ENCODE measurements at regions not wholly inside any gene's neighbourhood (a gene's known extent, or its start where the extent isn't known, plus 50 kb on each side); places are given as distances from the start of the nearest gene placed in this dataset.

DNA sequence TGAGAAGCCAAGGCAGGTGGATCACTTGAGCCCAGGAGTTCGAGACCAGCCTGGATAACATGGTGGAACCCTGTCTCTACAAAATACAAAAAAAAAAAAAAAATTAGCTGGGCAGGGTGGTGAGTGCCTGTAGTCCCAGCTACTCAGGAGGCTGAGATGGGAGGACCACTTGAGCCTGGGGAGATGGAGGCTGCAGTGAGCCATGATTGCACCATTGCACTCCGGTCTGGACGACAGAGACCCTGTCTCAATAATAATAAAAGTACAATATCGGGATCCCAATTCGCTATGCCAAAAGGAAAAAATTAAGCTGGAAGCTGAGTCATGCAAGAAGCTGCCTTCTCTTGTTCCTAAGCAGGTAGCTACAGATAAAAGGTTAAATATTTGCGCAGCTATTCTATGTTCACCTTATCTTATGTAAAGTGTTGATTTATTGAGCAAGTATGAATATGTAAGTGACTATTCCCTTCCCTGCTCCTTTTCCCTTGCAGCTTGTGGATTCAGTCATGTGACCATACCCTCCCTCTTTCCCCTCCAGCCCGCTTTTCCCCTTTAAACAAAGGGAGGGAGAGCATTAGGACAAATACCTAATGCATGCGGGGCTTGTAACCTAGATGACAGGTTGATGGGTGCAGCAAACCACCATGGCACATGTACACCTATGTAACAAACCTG, 112.0 kb downstream of the LITAF start:
- no peak for TF ChIP-seq EGR1 (IDR thresholded peaks at IDR 0.05; ENCODE audit: low read depth in 2 of 2)
- no peak for TF ChIP-seq YY1 (IDR thresholded peaks at IDR 0.05)
- TF ChIP-seq, protein P1, sequence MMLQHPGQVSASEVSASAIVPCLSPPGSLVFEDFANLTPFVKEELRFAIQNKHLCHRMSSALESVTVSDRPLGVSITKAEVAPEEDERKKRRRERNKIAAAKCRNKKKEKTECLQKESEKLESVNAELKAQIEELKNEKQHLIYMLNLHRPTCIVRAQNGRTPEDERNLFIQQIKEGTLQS (IDR thresholded peaks at IDR 0.05), result no peak
- no peak for TF ChIP-seq JUND (IDR thresholded peaks at IDR 0.05)
- no peak for TF ChIP-seq SP1 (IDR thresholded peaks at IDR 0.05)
- TF ChIP-seq, protein P2, sequence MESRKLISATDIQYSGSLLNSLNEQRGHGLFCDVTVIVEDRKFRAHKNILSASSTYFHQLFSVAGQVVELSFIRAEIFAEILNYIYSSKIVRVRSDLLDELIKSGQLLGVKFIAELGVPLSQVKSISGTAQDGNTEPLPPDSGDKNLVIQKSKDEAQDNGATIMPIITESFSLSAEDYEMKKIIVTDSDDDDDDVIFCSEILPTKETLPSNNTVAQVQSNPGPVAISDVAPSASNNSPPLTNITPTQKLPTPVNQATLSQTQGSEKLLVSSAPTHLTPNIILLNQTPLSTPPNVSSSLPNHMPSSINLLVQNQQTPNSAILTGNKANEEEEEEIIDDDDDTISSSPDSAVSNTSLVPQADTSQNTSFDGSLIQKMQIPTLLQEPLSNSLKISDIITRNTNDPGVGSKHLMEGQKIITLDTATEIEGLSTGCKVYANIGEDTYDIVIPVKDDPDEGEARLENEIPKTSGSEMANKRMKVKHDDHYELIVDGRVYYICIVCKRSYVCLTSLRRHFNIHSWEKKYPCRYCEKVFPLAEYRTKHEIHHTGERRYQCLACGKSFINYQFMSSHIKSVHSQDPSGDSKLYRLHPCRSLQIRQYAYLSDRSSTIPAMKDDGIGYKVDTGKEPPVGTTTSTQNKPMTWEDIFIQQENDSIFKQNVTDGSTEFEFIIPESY (IDR thresholded peaks at IDR 0.05), result no peak
- TF ChIP-seq FOXA2 (IDR thresholded peaks at IDR 0.05), result no peak
- TF ChIP-seq NR2F2 (IDR thresholded peaks at IDR 0.05), result no peak
- TF ChIP-seq TAF1 (conservative IDR thresholded peaks at IDR 0.05), result no peak
- Histone ChIP-seq H3K9me3 (ENCODE audit: control insufficient read depth in 4 of 4, low read length in 3 of 4) (no peaks in the 10 kb centered on the region), H3K4me1 (ENCODE audit: control insufficient read depth in 4 of 4, insufficient read depth in 4 of 4, low read length in 3 of 4) (no peaks in the 10 kb centered on the region), H3K9ac (ENCODE audit: low read depth in 1 of 2, low read length in 2 of 2) (no peak overlapping the region), H3K4me3 (ENCODE audit: low read depth in 1 of 3, low read length in 3 of 3) (no peak overlapping the region), H3K36me3 (ENCODE audit: control insufficient read depth in 4 of 4, insufficient read depth in 3 of 4, low read depth in 1 of 4, low read length in 3 of 4) (no peaks in the 10 kb centered on the region), H3K27me3 (ENCODE audit: control insufficient read depth in 4 of 4, insufficient read depth in 4 of 4, low read length in 3 of 4) (no peaks in the 10 kb centered on the region), H3K27ac (ENCODE audit: low read depth in 1 of 2, low read length in 2 of 2) (no peak overlapping the region)
- DNase-seq (ENCODE audit: low spot score), result no peak
- 86% methylated on average over 8 of the region's 8 CpGs for WGBS

DNA sequence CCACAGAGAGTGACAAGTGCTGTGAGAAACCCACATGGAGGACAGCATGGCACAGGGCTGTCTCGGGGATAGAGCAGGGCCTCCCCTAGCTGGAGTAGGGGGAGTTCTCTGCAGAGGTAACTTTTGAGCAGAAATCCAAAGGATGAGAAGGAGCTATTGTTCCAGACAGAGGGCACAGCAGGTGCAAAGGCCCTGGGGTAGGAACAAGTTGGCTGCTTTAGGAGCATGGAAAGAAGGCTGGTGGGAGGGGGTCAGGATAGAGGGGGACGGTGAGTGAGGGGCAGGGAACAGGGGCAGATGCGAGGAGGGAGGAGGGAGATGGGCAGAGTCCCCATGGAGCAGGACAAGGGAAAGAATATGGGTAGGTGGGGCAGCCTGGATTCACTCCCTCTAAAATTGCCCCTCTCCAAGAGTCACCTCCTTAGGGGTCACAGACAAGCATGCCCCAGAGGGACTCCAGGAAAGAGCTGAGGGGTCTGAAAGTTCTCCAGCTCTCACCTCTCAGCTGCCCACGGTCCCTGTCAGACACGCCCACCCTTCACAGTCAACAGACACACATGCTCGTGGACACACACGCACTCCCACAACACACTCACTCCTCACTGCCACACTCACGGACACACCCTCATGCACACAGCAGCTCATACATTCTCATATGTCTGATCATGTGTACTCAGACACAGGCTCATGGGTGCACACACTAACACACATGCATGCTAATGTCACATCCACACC, 110.7 kb downstream of the LITAF start:
- Histone ChIP-seq H3K4me1 (ENCODE audit: control insufficient read depth in 4 of 4, insufficient read depth in 4 of 4, low read length in 3 of 4) (no peaks in the 10 kb centered on the region), H3K9ac (ENCODE audit: low read depth in 1 of 2, low read length in 2 of 2) (no peak overlapping the region), H3K4me3 (ENCODE audit: low read depth in 1 of 3, low read length in 3 of 3) (no peak overlapping the region), H3K27me3 (ENCODE audit: control insufficient read depth in 4 of 4, insufficient read depth in 4 of 4, low read length in 3 of 4) (no peaks in the 10 kb centered on the region), H3K9me3 (ENCODE audit: control insufficient read depth in 4 of 4, low read length in 3 of 4) (no peaks in the 10 kb centered on the region), H3K36me3 (ENCODE audit: control insufficient read depth in 4 of 4, insufficient read depth in 3 of 4, low read depth in 1 of 4, low read length in 3 of 4) (no peaks in the 10 kb centered on the region), H3K27ac (ENCODE audit: low read depth in 1 of 2, low read length in 2 of 2) (no peak overlapping the region)
- WGBS, result 80% methylated on average over 8 of the region's 8 CpGs
- DNase-seq (ENCODE audit: low spot score), result no peak
- TF ChIP-seq, protein P3, sequence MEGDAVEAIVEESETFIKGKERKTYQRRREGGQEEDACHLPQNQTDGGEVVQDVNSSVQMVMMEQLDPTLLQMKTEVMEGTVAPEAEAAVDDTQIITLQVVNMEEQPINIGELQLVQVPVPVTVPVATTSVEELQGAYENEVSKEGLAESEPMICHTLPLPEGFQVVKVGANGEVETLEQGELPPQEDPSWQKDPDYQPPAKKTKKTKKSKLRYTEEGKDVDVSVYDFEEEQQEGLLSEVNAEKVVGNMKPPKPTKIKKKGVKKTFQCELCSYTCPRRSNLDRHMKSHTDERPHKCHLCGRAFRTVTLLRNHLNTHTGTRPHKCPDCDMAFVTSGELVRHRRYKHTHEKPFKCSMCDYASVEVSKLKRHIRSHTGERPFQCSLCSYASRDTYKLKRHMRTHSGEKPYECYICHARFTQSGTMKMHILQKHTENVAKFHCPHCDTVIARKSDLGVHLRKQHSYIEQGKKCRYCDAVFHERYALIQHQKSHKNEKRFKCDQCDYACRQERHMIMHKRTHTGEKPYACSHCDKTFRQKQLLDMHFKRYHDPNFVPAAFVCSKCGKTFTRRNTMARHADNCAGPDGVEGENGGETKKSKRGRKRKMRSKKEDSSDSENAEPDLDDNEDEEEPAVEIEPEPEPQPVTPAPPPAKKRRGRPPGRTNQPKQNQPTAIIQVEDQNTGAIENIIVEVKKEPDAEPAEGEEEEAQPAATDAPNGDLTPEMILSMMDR (IDR thresholded peaks at IDR 0.05; ENCODE audit: low read depth, low read length, missing input control), result no peak
- TF ChIP-seq RXRA (IDR thresholded peaks at IDR 0.05) (no peak), HNF4A (conservative IDR thresholded peaks at IDR 0.05) (no peak), EGR1 (IDR thresholded peaks at IDR 0.05; ENCODE audit: low read depth in 2 of 2) (no peak), HNF4G (IDR thresholded peaks at IDR 0.05) (no peak), FOXA1 (IDR thresholded peaks at IDR 0.05) (no peak), TAF1 (conservative IDR thresholded peaks at IDR 0.05) (no peak), GABPA (IDR thresholded peaks at IDR 0.05 in 1 of 2, conservative IDR thresholded peaks at IDR 0.05 in 1 of 2) (no peak)
- TF ChIP-seq, protein P4, sequence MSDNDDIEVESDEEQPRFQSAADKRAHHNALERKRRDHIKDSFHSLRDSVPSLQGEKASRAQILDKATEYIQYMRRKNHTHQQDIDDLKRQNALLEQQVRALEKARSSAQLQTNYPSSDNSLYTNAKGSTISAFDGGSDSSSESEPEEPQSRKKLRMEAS (IDR thresholded peaks at IDR 0.05), result no peak

Data from liver (tissue), 8 donors.